ENCODE measurements at regions not wholly inside any gene's neighbourhood (a gene's known extent, or its start where the extent isn't known, plus 50 kb on each side); places are given as distances from the start of the nearest gene placed in this dataset.

- Histone ChIP-seq H3K27me3 (ENCODE audit: control insufficient read depth in 3 of 3, insufficient read depth in 3 of 3, low read length in 3 of 3) (peaks cover 0 to 5% (median 3%) of the 10 kb centered on the region in 3 donors), H3K36me3 (ENCODE audit: control insufficient read depth in 3 of 3, insufficient read depth in 3 of 3, low read length in 3 of 3) (no peaks in the 10 kb centered on the region), H3K27ac (ENCODE audit: low read depth, low read length) (no peak overlapping the region), H3K4me1 (ENCODE audit: control insufficient read depth in 3 of 3, insufficient read depth in 3 of 3, low read length in 3 of 3) (no peaks in the 10 kb centered on the region), H3K4me3 (ENCODE audit: low read length in 3 of 3) (no peak overlapping the region), H3K9ac (ENCODE audit: low read depth in 1 of 3, low read length in 3 of 3) (no peak overlapping the region), H3K9me3 (ENCODE audit: control insufficient read depth in 3 of 3, low read length in 3 of 3) (peaks cover 0 to 2% (median 0%) of the 10 kb centered on the region in 3 donors)
Measured at GRCh38 chr1:34415140-34415539, 238.4 kb downstream of the C1orf94 start.

- Histone ChIP-seq H3K27me3 (ENCODE audit: control insufficient read depth in 3 of 3, insufficient read depth in 3 of 3, low read length in 3 of 3) (peaks cover 0 to 5% (median 3%) of the 10 kb centered on the region in 3 donors), H3K36me3 (ENCODE audit: control insufficient read depth in 3 of 3, insufficient read depth in 3 of 3, low read length in 3 of 3) (no peaks in the 10 kb centered on the region), H3K9me3 (ENCODE audit: control insufficient read depth in 3 of 3, low read length in 3 of 3) (peaks cover 0 to 2% (median 0%) of the 10 kb centered on the region in 3 donors), H3K4me1 (ENCODE audit: control insufficient read depth in 3 of 3, insufficient read depth in 3 of 3, low read length in 3 of 3) (no peaks in the 10 kb centered on the region), H3K4me3 (ENCODE audit: low read length in 3 of 3) (no peak overlapping the region), H3K27ac (ENCODE audit: low read depth, low read length) (no peak overlapping the region), H3K9ac (ENCODE audit: low read depth in 1 of 3, low read length in 3 of 3) (no peak overlapping the region)
Measured at GRCh38 chr1:34418166-34418565, 241.5 kb downstream of the C1orf94 start.

DNA sequence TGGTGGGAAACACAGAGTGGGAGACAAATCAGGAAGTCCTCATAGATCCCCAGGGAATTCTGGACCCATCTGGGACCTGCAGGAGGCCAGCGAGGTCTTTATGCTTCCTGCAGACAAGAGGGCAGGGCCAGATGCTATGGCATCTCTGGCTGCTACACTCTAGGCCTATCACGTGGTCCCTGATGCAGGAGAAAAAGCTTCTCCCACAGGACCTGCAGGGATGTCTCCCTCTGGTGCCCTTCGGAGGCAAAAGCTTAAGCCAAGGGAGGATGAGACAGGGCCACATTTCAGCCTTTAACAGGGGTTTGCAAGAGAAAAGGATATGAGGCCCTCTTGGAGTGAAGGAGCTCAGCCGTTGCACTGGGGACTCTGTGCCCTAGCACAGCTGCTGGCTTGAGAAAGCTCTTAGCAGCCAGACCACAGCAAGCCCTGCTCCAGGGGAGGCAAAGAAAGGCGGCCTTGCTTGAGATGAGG, 243.0 kb downstream of the C1orf94 start:
- H3K27me3 ChIP-seq (ENCODE audit: control insufficient read depth in 3 of 3, insufficient read depth in 3 of 3, low read length in 3 of 3) = peaks cover 0 to 5% (median 3%) of the 10 kb centered on the region in 3 donors
- peaks cover 0 to 2% (median 0%) of the 10 kb centered on the region in 3 donors for H3K9me3 ChIP-seq (ENCODE audit: control insufficient read depth in 3 of 3, low read length in 3 of 3)
- no peaks in the 10 kb centered on the region for H3K4me1 ChIP-seq (ENCODE audit: control insufficient read depth in 3 of 3, insufficient read depth in 3 of 3, low read length in 3 of 3)
- no peak overlapping the region for H3K9ac ChIP-seq (ENCODE audit: low read depth in 1 of 3, low read length in 3 of 3)
- H3K4me3 ChIP-seq (ENCODE audit: low read length in 3 of 3) = no peak overlapping the region
- no peak overlapping the region for H3K27ac ChIP-seq (ENCODE audit: low read depth, low read length)
- H3K36me3 ChIP-seq (ENCODE audit: control insufficient read depth in 3 of 3, insufficient read depth in 3 of 3, low read length in 3 of 3) = no peaks in the 10 kb centered on the region

DNA sequence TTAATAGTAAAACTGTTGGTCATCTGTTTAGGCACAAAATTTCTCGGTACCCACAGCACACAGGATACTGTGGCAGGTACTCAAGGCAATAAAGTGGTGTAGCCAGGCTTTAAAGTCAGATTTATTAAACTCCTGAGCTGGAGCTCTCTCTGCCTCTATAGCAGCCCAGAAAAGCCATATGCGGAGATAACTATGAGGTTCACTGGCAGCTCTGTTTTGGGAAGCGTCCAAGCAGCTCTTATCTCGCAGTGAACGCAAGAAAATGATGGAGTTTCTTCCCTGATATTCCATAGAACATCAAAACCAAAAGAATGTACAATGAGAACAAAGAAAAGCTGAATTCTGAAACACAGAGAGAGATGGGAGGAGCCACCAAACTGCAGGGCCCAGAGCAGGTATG, 248.3 kb downstream of the C1orf94 start:
- H3K27ac ChIP-seq (ENCODE audit: low read depth, low read length) = no peak overlapping the region
- H3K4me3 ChIP-seq (ENCODE audit: low read length in 3 of 3) = no peak overlapping the region
- H3K27me3 ChIP-seq (ENCODE audit: control insufficient read depth in 3 of 3, insufficient read depth in 3 of 3, low read length in 3 of 3) = peaks cover 0 to 9% (median 0%) of the 10 kb centered on the region in 3 donors
- no peaks in the 10 kb centered on the region for H3K36me3 ChIP-seq (ENCODE audit: control insufficient read depth in 3 of 3, insufficient read depth in 3 of 3, low read length in 3 of 3)
- no peaks in the 10 kb centered on the region for H3K4me1 ChIP-seq (ENCODE audit: control insufficient read depth in 3 of 3, insufficient read depth in 3 of 3, low read length in 3 of 3)
- H3K9me3 ChIP-seq (ENCODE audit: control insufficient read depth in 3 of 3, low read length in 3 of 3) = no peaks in the 10 kb centered on the region
- H3K9ac ChIP-seq (ENCODE audit: low read depth in 1 of 3, low read length in 3 of 3) = no peak overlapping the region

DNA sequence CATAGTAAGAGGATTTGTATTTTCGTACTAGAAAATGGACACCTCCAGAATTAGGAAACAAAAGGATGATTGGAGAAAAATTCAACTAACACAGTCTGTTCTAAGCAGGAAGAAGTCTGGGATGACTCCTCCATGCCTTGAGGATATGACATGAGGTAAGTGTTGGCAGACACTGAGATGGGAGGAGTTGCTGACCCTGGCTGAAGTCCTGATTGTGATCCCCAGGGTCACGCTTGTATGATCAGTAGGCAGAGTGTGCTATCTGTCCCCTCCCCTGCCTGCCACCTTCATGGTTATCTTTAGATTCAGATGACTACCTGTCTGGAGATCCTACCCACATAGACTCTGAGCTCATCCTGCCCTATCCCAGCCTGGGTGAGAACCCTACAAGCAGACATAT, 249.1 kb downstream of the C1orf94 start:
- H3K9me3 ChIP-seq (ENCODE audit: control insufficient read depth in 3 of 3, low read length in 3 of 3) = no peaks in the 10 kb centered on the region

GRCh38 chr1:34426325-34426896, 249.7 kb downstream of the C1orf94 start:
- Histone ChIP-seq H3K4me3 (ENCODE audit: low read length in 3 of 3) (no peak overlapping the region), H3K4me1 (ENCODE audit: control insufficient read depth in 3 of 3, insufficient read depth in 3 of 3, low read length in 3 of 3) (no peaks in the 10 kb centered on the region), H3K27me3 (ENCODE audit: control insufficient read depth in 3 of 3, insufficient read depth in 3 of 3, low read length in 3 of 3) (peaks cover 0 to 9% (median 0%) of the 10 kb centered on the region in 3 donors), H3K27ac (ENCODE audit: low read depth, low read length) (no peak overlapping the region), H3K9ac (ENCODE audit: low read depth in 1 of 3, low read length in 3 of 3) (no peak overlapping the region), H3K9me3 (ENCODE audit: control insufficient read depth in 3 of 3, low read length in 3 of 3) (no peaks in the 10 kb centered on the region), H3K36me3 (ENCODE audit: control insufficient read depth in 3 of 3, insufficient read depth in 3 of 3, low read length in 3 of 3) (no peaks in the 10 kb centered on the region)

More for the DNA sequence above, 249.1 kb downstream of the C1orf94 start:
- Histone ChIP-seq H3K4me1 (ENCODE audit: control insufficient read depth in 3 of 3, insufficient read depth in 3 of 3, low read length in 3 of 3) (no peaks in the 10 kb centered on the region), H3K36me3 (ENCODE audit: control insufficient read depth in 3 of 3, insufficient read depth in 3 of 3, low read length in 3 of 3) (no peaks in the 10 kb centered on the region), H3K4me3 (ENCODE audit: low read length in 3 of 3) (no peak overlapping the region), H3K27ac (ENCODE audit: low read depth, low read length) (no peak overlapping the region), H3K9ac (ENCODE audit: low read depth in 1 of 3, low read length in 3 of 3) (no peak overlapping the region), H3K27me3 (ENCODE audit: control insufficient read depth in 3 of 3, insufficient read depth in 3 of 3, low read length in 3 of 3) (peaks cover 0 to 9% (median 0%) of the 10 kb centered on the region in 3 donors)

- H3K4me3 ChIP-seq (ENCODE audit: low read length in 3 of 3) = no peak overlapping the region
- peaks cover 0 to 9% (median 0%) of the 10 kb centered on the region in 3 donors for H3K27me3 ChIP-seq (ENCODE audit: control insufficient read depth in 3 of 3, insufficient read depth in 3 of 3, low read length in 3 of 3)
Measured at GRCh38 chr1:34427170-34427569, 250.5 kb downstream of the C1orf94 start.

GRCh38 chr1:34433099-34433498, 256.4 kb downstream of the C1orf94 start:
- Histone ChIP-seq H3K9me3 (ENCODE audit: control insufficient read depth in 3 of 3, low read length in 3 of 3) (no peaks in the 10 kb centered on the region), H3K36me3 (ENCODE audit: control insufficient read depth in 3 of 3, insufficient read depth in 3 of 3, low read length in 3 of 3) (no peaks in the 10 kb centered on the region), H3K4me3 (ENCODE audit: low read length in 3 of 3) (no peak overlapping the region), H3K9ac (ENCODE audit: low read depth in 1 of 3, low read length in 3 of 3) (no peak overlapping the region), H3K4me1 (ENCODE audit: control insufficient read depth in 3 of 3, insufficient read depth in 3 of 3, low read length in 3 of 3) (no peaks in the 10 kb centered on the region), H3K27me3 (ENCODE audit: control insufficient read depth in 3 of 3, insufficient read depth in 3 of 3, low read length in 3 of 3) (peaks cover 0 to 18% (median 2%) of the 10 kb centered on the region in 3 donors), H3K27ac (ENCODE audit: low read depth, low read length) (no peak overlapping the region)

More at GRCh38 chr1:34427170-34427569, 250.5 kb downstream of the C1orf94 start:
- Histone ChIP-seq H3K36me3 (ENCODE audit: control insufficient read depth in 3 of 3, insufficient read depth in 3 of 3, low read length in 3 of 3) (no peaks in the 10 kb centered on the region), H3K4me1 (ENCODE audit: control insufficient read depth in 3 of 3, insufficient read depth in 3 of 3, low read length in 3 of 3) (no peaks in the 10 kb centered on the region), H3K9me3 (ENCODE audit: control insufficient read depth in 3 of 3, low read length in 3 of 3) (no peaks in the 10 kb centered on the region), H3K9ac (ENCODE audit: low read depth in 1 of 3, low read length in 3 of 3) (no peak overlapping the region), H3K27ac (ENCODE audit: low read depth, low read length) (no peak overlapping the region)

- no peak overlapping the region for H3K9ac ChIP-seq (ENCODE audit: low read depth in 1 of 3, low read length in 3 of 3)
- peaks cover 0 to 20% (median 2%) of the 10 kb centered on the region in 3 donors for H3K27me3 ChIP-seq (ENCODE audit: control insufficient read depth in 3 of 3, insufficient read depth in 3 of 3, low read length in 3 of 3)
- H3K4me1 ChIP-seq (ENCODE audit: control insufficient read depth in 3 of 3, insufficient read depth in 3 of 3, low read length in 3 of 3) = no peaks in the 10 kb centered on the region
- H3K9me3 ChIP-seq (ENCODE audit: control insufficient read depth in 3 of 3, low read length in 3 of 3) = no peaks in the 10 kb centered on the region
- no peak overlapping the region for H3K27ac ChIP-seq (ENCODE audit: low read depth, low read length)
- H3K4me3 ChIP-seq (ENCODE audit: low read length in 3 of 3) = no peak overlapping the region
- H3K36me3 ChIP-seq (ENCODE audit: control insufficient read depth in 3 of 3, insufficient read depth in 3 of 3, low read length in 3 of 3) = no peaks in the 10 kb centered on the region
Measured at GRCh38 chr1:34436836-34437235, 260.1 kb downstream of the C1orf94 start.

DNA sequence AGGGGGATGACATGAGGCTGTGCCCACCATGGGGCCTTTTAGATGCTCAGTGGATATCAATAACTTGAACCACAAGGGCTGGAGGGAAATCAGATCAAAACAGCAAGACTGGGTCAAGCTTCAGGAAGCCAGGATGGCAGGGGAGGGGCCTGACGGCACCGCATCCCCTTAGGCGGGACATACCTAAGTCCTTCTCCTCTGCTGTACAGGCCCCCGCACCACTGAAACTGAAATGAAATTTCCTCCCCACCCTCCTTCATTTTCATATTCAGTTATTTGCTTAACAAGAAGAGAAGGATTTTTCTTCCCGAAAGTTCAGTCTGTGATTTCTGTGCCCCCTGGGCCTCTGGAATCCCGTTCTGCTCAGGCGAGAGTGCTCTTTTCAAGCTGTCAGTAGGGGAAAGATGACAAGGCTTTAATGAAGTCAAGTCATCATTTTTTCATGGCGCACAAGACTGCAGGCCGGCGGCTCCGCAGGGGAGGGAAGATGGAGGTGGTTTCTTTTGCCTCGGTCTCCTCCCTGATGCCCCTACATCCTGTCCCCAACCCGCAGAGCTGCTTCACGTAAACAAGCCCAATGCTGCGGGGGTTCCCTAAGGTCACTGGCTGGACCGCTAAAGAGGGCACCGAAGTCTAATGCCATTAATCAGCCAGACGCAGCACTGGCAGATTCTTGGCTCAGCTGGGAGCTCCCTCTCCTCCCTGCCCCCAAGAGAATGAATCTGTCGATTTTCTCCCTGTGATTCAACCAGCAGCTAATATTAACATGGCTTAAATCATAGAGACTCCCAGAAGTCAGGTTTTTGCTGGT, 264.8 kb downstream of the C1orf94 start:
- H3K4me1 ChIP-seq (ENCODE audit: control insufficient read depth in 3 of 3, insufficient read depth in 3 of 3, low read length in 3 of 3) = no peaks in the 10 kb centered on the region
- no peaks in the 10 kb centered on the region for H3K36me3 ChIP-seq (ENCODE audit: control insufficient read depth in 3 of 3, insufficient read depth in 3 of 3, low read length in 3 of 3)
- no peak overlapping the region for H3K27ac ChIP-seq (ENCODE audit: low read depth, low read length)
- H3K4me3 ChIP-seq (ENCODE audit: low read length in 3 of 3) = no peak overlapping the region
- H3K9ac ChIP-seq (ENCODE audit: low read depth in 1 of 3, low read length in 3 of 3) = no peak overlapping the region
- H3K27me3 ChIP-seq (ENCODE audit: control insufficient read depth in 3 of 3, insufficient read depth in 3 of 3, low read length in 3 of 3) = peaks cover 0 to 18% (median 4%) of the 10 kb centered on the region in 3 donors
- H3K9me3 ChIP-seq (ENCODE audit: control insufficient read depth in 3 of 3, low read length in 3 of 3) = no peaks in the 10 kb centered on the region

Data from skeletal muscle tissue (tissue), 3 donors.